GM12892 (cell line): ENCODE measurements at regions not wholly inside any gene's neighbourhood (a gene's known extent, or its start where the extent isn't known, plus 50 kb on each side); places are given as distances from the start of the nearest gene placed in this dataset.

Experiments used
- POLR2A ChIP-seq: IDR thresholded peaks from 2 replicates; pipeline ENCODE4 v1.6.1; 2011; ENCODE audit warnings: low read depth, low read length, control low read depth
- POLR2AphosphoS5 ChIP-seq: IDR thresholded peaks from 2 replicates; pipeline ENCODE4 v1.6.1; 2011; ENCODE audit warnings: low read depth, low read length, control low read depth
- TAF1 ChIP-seq: IDR thresholded peaks from 2 replicates; pipeline ENCODE4 v1.6.1; 2011; ENCODE audit warnings: low read depth, mild to moderate bottlenecking, control low read depth, low read length, borderline replicate concordance

GRCh38 chr7:81515009-81515408 lies 254.8 kb downstream of the HGF start:
- TF ChIP-seq POLR2AphosphoS5 (no peak), POLR2A (no peak), TAF1 (no peak)
